ENCODE measurements at regions not wholly inside any gene's neighbourhood (a gene's known extent, or its start where the extent isn't known, plus 50 kb on each side); places are given as distances from the start of the nearest gene placed in this dataset.

GRCh38 chr1:201655910-201656309, 117.0 kb downstream of the NAV1 start:
- no peaks in the 10 kb centered on the region for H3K9me3 Mint-ChIP-seq (ENCODE audit: insufficient read depth)
- 91% methylated on average over 4 of the region's 4 CpGs for WGBS (ENCODE audit: insufficient coverage)
- Histone ChIP-seq H3K4me3 (ENCODE audit: control extremely low read depth in 1 of 5, extremely low read depth in 1 of 5, insufficient read depth in 1 of 5, low read depth in 2 of 5, low read length in 4 of 5) (no peak overlapping the region), H3K4me1 (ENCODE audit: control insufficient read depth in 2 of 2, insufficient read depth in 2 of 2, low read length in 2 of 2) (peaks cover 0 to 5% of the 10 kb centered on the region in 2 donors), H3K27me3 (replicated peaks in 1 of 4; ENCODE audit: control extremely low read depth in 1 of 4, control insufficient read depth in 3 of 4, insufficient read depth in 4 of 4, low read length in 3 of 4) (no peaks in the 10 kb centered on the region), H3K36me3 (replicated peaks in 1 of 2; ENCODE audit: control extremely low read depth in 1 of 2, control insufficient read depth in 1 of 2, extremely low read depth in 1 of 2, insufficient read depth in 2 of 2, low read length in 1 of 2) (no peaks in the 10 kb centered on the region), H4K20me1 (ENCODE audit: control insufficient read depth, insufficient read depth, low read length, poor library complexity, severe bottlenecking) (no peaks in the 10 kb centered on the region), H2AFZ (ENCODE audit: insufficient read depth, low read depth, low read length, poor library complexity, severe bottlenecking) (no peak overlapping the region), H3K9me3 (ENCODE audit: control extremely low read depth in 1 of 3, control insufficient read depth in 2 of 3, insufficient read depth in 1 of 3, low read length in 2 of 3) (no peaks in the 10 kb centered on the region), H3K79me2 (ENCODE audit: control insufficient read depth, insufficient read depth, low read length) (no peaks in the 10 kb centered on the region), H3K9ac (ENCODE audit: low read length) (no peak overlapping the region), H3K27ac (ENCODE audit: low read length in 2 of 2) (no peak overlapping the region), H3K4me2 (replicated peaks; ENCODE audit: low read depth, low read length, poor library complexity, severe bottlenecking) (no peak overlapping the region)
- H3K4me1 Mint-ChIP-seq, result peaks cover 10% of the 10 kb centered on the region
- no peak overlapping the region for H3K4me3 Mint-ChIP-seq
- ChIA-PET POLR2A (no interaction called here), CTCF (no interaction called here)
- ATAC-seq (ENCODE audit: low read depth) (no peak), DNase-seq (no peak)
- intact Hi-C loops (cut with micrococcal nuclease), result no loop called here
- H3K27ac Mint-ChIP-seq, result no peak overlapping the region
- TF ChIP-seq EZH2 (IDR thresholded peaks at IDR 0.05; ENCODE audit: borderline replicate concordance, insufficient read depth, low read depth, low read length, poor library complexity, severe bottlenecking) (no peak), CTCF (IDR thresholded peaks at IDR 0.05) (no peak)
- H3K27me3 Mint-ChIP-seq, result peaks cover 10% of the 10 kb centered on the region

GRCh38 chr1:201656311-201657032, 117.5 kb downstream of the NAV1 start:
- intact Hi-C loops (cut with micrococcal nuclease), result no loop called here
- Histone ChIP-seq H3K4me2 (replicated peaks; ENCODE audit: low read depth, low read length, poor library complexity, severe bottlenecking) (no peak overlapping the region), H2AFZ (ENCODE audit: insufficient read depth, low read depth, low read length, poor library complexity, severe bottlenecking) (no peak overlapping the region), H3K27me3 (replicated peaks in 1 of 4; ENCODE audit: control extremely low read depth in 1 of 4, control insufficient read depth in 3 of 4, insufficient read depth in 4 of 4, low read length in 3 of 4) (no peaks in the 10 kb centered on the region), H3K27ac (ENCODE audit: low read length in 2 of 2) (no peak overlapping the region), H3K4me1 (ENCODE audit: control insufficient read depth in 2 of 2, insufficient read depth in 2 of 2, low read length in 2 of 2) (peaks cover 0 to 5% of the 10 kb centered on the region in 2 donors), H3K79me2 (ENCODE audit: control insufficient read depth, insufficient read depth, low read length) (no peaks in the 10 kb centered on the region), H3K9me3 (ENCODE audit: control extremely low read depth in 1 of 3, control insufficient read depth in 2 of 3, insufficient read depth in 1 of 3, low read length in 2 of 3) (no peaks in the 10 kb centered on the region), H3K36me3 (replicated peaks in 1 of 2; ENCODE audit: control extremely low read depth in 1 of 2, control insufficient read depth in 1 of 2, extremely low read depth in 1 of 2, insufficient read depth in 2 of 2, low read length in 1 of 2) (no peaks in the 10 kb centered on the region), H4K20me1 (ENCODE audit: control insufficient read depth, insufficient read depth, low read length, poor library complexity, severe bottlenecking) (no peaks in the 10 kb centered on the region), H3K4me3 (ENCODE audit: control extremely low read depth in 1 of 5, extremely low read depth in 1 of 5, insufficient read depth in 1 of 5, low read depth in 2 of 5, low read length in 4 of 5) (no peak overlapping the region), H3K9ac (ENCODE audit: low read length) (no peak overlapping the region)
- 88% methylated on average over 8 of the region's 8 CpGs for WGBS (ENCODE audit: insufficient coverage)
- Mint-ChIP-seq H3K27ac (no peak overlapping the region), H3K9me3 (ENCODE audit: insufficient read depth) (no peaks in the 10 kb centered on the region), H3K4me1 (peaks cover 10% of the 10 kb centered on the region), H3K27me3 (peaks cover 5% of the 10 kb centered on the region), H3K4me3 (no peak overlapping the region)
- ATAC-seq (ENCODE audit: low read depth), result no peak
- CTCF ChIA-PET, result no interaction called here
- no peak for DNase-seq
- TF ChIP-seq CTCF (IDR thresholded peaks at IDR 0.05) (no peak), EZH2 (IDR thresholded peaks at IDR 0.05; ENCODE audit: borderline replicate concordance, insufficient read depth, low read depth, low read length, poor library complexity, severe bottlenecking) (no peak)
- POLR2A ChIA-PET, result no interaction called here

Measured in B cell (primary cell).